Esophagus squamous epithelium (tissue), 5 donors: ENCODE measurements at regions not wholly inside any gene's neighbourhood (a gene's known extent, or its start where the extent isn't known, plus 50 kb on each side); places are given as distances from the start of the nearest gene placed in this dataset.

Source experiments
- DNase-seq: peaks from one replicate; lab custom pipeline; 2025; lab: John Stamatoyannopoulos, UW
- H3K27ac ChIP-seq, 4 donors: fragments of 200-600 bp; sonication (generic); one replicate each; pipeline ENCODE4 v1.5.1; 2016 to 2019; ENCODE audit warnings: mild to moderate bottlenecking in 1 of 4
- H3K27me3 ChIP-seq, 4 donors: fragments of 200-600 bp; sonication (generic); 1 replicate in 3 of 4; 2 replicates in 1 of 4; pipeline versions ENCODE4 v1.5.1 to v1.6.0; 2017 to 2021; ENCODE audit warnings: antibody characterized with exemption in 1 of 4
- H3K36me3 ChIP-seq, 3 donors: fragments of 200-600 bp; sonication (generic); one replicate each; pipeline ENCODE4 v1.5.1; 2016 to 2019
- H3K4me1 ChIP-seq, 3 donors: fragments of 200-600 bp; sonication (generic); one replicate each; pipeline ENCODE4 v1.5.1; 2017 to 2019
- H3K4me3 ChIP-seq, 4 donors: fragments of 200-600 bp; sonication (generic); 1 replicate in 3 of 4; 2 replicates in 1 of 4; pipeline ENCODE4 v1.5.1; 2016 to 2019; ENCODE audit warnings: mild to moderate bottlenecking in 2 of 4, moderate library complexity in 1 of 4
- H3K9me3 ChIP-seq, 3 donors: fragments of 200-600 bp; sonication (generic); one replicate each; pipeline ENCODE4 v1.5.1; 2016 to 2019
- CTCF ChIP-seq, 6 experiments: fragments of 450-650 bp in 4 of 6; fragments of 200-600 bp in 2 of 6; sonication (generic) in 2 of 6; IDR thresholded peaks; one replicate each; pipeline ENCODE4 v1.5.1; 2016 to 2019; ENCODE audit warnings: antibody characterized with exemption in 6 of 6, mild to moderate bottlenecking in 4 of 6, moderate library complexity in 4 of 6
- POLR2A ChIP-seq, 4 donors: fragments of 450-650 bp; IDR thresholded peaks; one replicate each; pipeline ENCODE4 v1.6.1; 2017; ENCODE audit warnings: antibody characterized with exemption in 4 of 4, mild to moderate bottlenecking in 4 of 4, moderate library complexity in 3 of 4
- WGBS, 2 donors: methylation state at CpG; one replicate each; pipeline ENCODE4 v1.1.5; 2018; 5-methylcytosine and 5-hydroxymethylcytosine counted together
- intact Hi-C: fragments of 100-400 bp; cut with DNase I; formaldehyde crosslinking; loops from one replicate; pipeline ENCODE4 v1.15.0; 2022
- donor health status: DM: yes; HTN: yes; CAD: no.

GRCh38 chr1:63051886-63052285 lies 268.0 kb downstream of the ATG4C start:
- no peaks in the 10 kb centered on the region for H3K36me3 ChIP-seq
- H3K4me3 ChIP-seq: no peak overlapping the region
- DNase-seq: no peak
- H3K27me3 ChIP-seq: no peaks in the 10 kb centered on the region
- intact Hi-C loops: no loop called here
- 68 to 75% methylated on average over 4 to 5 of the region's 6 CpGs for WGBS, 2 donors
- H3K9me3 ChIP-seq: no peaks in the 10 kb centered on the region
- no peak overlapping the region for H3K27ac ChIP-seq
- no peaks in the 10 kb centered on the region for H3K4me1 ChIP-seq
- no peak for TF ChIP-seq CTCF (IDR thresholded peaks at IDR 0.05)
- no peak for TF ChIP-seq POLR2A (IDR thresholded peaks at IDR 0.05)

- no peak for TF ChIP-seq CTCF (IDR thresholded peaks at IDR 0.05)
- TF ChIP-seq POLR2A (IDR thresholded peaks at IDR 0.05): no peak
- Histone ChIP-seq H3K4me3 (no peak overlapping the region), H3K4me1 (no peaks in the 10 kb centered on the region), H3K36me3 (no peaks in the 10 kb centered on the region), H3K27ac (no peak overlapping the region), H3K27me3 (no peaks in the 10 kb centered on the region), H3K9me3 (no peaks in the 10 kb centered on the region)
- WGBS, 2 donors: 60 to 80% methylated on average over 4 of the region's 4 CpGs
- no peak for DNase-seq
- intact Hi-C loops: no loop called here
Measured at GRCh38 chr1:63054184-63054583, 268.2 kb upstream of the FOXD3 start.

- Histone ChIP-seq H3K27me3 (no peaks in the 10 kb centered on the region), H3K4me1 (no peaks in the 10 kb centered on the region), H3K9me3 (no peaks in the 10 kb centered on the region), H3K4me3 (no peak overlapping the region), H3K36me3 (no peaks in the 10 kb centered on the region), H3K27ac (no peak overlapping the region)
- TF ChIP-seq CTCF (IDR thresholded peaks at IDR 0.05) (no peak), POLR2A (IDR thresholded peaks at IDR 0.05) (no peak)
- DNase-seq: no peak
- WGBS, 2 donors: 56% methylated on average over 2 to 3 of the region's 3 CpGs
- intact Hi-C loops: no loop called here
Measured at GRCh38 chr1:63063367-63063766, 259.0 kb upstream of the FOXD3 start.

- no peak overlapping the region for H3K27ac ChIP-seq
- H3K36me3 ChIP-seq: no peaks in the 10 kb centered on the region
- no peaks in the 10 kb centered on the region for H3K4me1 ChIP-seq
- TF ChIP-seq CTCF (IDR thresholded peaks at IDR 0.05): no peak
- TF ChIP-seq POLR2A (IDR thresholded peaks at IDR 0.05): no peak
- no peak overlapping the region for H3K4me3 ChIP-seq
- 87 to 90% methylated on average over 4 of the region's 4 CpGs for WGBS, 2 donors
- H3K27me3 ChIP-seq: no peaks in the 10 kb centered on the region
- H3K9me3 ChIP-seq: no peaks in the 10 kb centered on the region
- no peak for DNase-seq
- intact Hi-C loops: no loop called here
Measured at GRCh38 chr1:63064135-63064534, 258.2 kb upstream of the FOXD3 start.

GRCh38 chr1:63068626-63069025 lies 253.7 kb upstream of the FOXD3 start:
- no peak overlapping the region for H3K27ac ChIP-seq
- DNase-seq: no peak
- intact Hi-C loops: no loop called here
- H3K4me1 ChIP-seq: peaks cover 0 to 2% (median 0%) of the 10 kb centered on the region in 3 donors
- H3K27me3 ChIP-seq: peaks cover 0 to 35% (median 0%) of the 10 kb centered on the region in 4 donors
- TF ChIP-seq CTCF (IDR thresholded peaks at IDR 0.05): no peak
- no peak for TF ChIP-seq POLR2A (IDR thresholded peaks at IDR 0.05)
- no peak overlapping the region for H3K4me3 ChIP-seq
- H3K9me3 ChIP-seq: no peaks in the 10 kb centered on the region
- WGBS, 2 donors: 69 to 77% methylated on average over 7 of the region's 7 CpGs
- no peaks in the 10 kb centered on the region for H3K36me3 ChIP-seq
